ENCODE measurements at regions not wholly inside any gene's neighbourhood (a gene's known extent, or its start where the extent isn't known, plus 50 kb on each side); places are given as distances from the start of the nearest gene placed in this dataset.

DNA sequence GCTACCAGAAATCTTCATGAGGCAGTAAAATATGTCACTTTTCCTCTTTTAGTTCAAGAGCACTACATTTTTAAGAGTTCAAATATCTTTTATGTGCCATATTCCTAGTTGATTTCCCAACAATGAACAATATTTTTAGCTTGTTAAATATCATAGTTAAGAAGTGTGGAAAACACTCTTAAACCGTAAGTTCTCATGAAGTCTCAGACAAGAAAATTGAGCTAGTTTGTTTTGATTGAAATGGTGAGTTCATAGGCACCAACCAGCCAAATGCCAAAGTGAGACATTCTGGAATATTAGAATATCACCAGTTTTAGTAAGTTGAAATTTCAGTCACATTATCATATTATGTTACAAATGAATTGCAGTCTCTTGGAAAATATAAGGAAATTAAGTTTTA, 277.2 kb upstream of the HSF2 start:
- TF ChIP-seq POLR2AphosphoS5 (IDR thresholded peaks at IDR 0.05; ENCODE audit: low read depth, low read length), result no peak
- no peak for TF ChIP-seq FOXP2 (optimal IDR thresholded peaks at IDR 0.05; ENCODE audit: borderline replicate concordance, extremely low read depth, extremely low read length, insufficient read depth)
- TF ChIP-seq, protein P1, sequence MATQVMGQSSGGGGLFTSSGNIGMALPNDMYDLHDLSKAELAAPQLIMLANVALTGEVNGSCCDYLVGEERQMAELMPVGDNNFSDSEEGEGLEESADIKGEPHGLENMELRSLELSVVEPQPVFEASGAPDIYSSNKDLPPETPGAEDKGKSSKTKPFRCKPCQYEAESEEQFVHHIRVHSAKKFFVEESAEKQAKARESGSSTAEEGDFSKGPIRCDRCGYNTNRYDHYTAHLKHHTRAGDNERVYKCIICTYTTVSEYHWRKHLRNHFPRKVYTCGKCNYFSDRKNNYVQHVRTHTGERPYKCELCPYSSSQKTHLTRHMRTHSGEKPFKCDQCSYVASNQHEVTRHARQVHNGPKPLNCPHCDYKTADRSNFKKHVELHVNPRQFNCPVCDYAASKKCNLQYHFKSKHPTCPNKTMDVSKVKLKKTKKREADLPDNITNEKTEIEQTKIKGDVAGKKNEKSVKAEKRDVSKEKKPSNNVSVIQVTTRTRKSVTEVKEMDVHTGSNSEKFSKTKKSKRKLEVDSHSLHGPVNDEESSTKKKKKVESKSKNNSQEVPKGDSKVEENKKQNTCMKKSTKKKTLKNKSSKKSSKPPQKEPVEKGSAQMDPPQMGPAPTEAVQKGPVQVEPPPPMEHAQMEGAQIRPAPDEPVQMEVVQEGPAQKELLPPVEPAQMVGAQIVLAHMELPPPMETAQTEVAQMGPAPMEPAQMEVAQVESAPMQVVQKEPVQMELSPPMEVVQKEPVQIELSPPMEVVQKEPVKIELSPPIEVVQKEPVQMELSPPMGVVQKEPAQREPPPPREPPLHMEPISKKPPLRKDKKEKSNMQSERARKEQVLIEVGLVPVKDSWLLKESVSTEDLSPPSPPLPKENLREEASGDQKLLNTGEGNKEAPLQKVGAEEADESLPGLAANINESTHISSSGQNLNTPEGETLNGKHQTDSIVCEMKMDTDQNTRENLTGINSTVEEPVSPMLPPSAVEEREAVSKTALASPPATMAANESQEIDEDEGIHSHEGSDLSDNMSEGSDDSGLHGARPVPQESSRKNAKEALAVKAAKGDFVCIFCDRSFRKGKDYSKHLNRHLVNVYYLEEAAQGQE (IDR thresholded peaks at IDR 0.05; ENCODE audit: insufficient read depth in 1 of 2, low read depth in 2 of 2, low read length in 2 of 2), result no peak
- no peak for TF ChIP-seq SIN3A (IDR thresholded peaks at IDR 0.05; ENCODE audit: borderline replicate concordance, insufficient read depth, low read length)
- no peak for TF ChIP-seq TAF1 (IDR thresholded peaks at IDR 0.05; ENCODE audit: borderline replicate concordance, insufficient read depth, low read length)

DNA sequence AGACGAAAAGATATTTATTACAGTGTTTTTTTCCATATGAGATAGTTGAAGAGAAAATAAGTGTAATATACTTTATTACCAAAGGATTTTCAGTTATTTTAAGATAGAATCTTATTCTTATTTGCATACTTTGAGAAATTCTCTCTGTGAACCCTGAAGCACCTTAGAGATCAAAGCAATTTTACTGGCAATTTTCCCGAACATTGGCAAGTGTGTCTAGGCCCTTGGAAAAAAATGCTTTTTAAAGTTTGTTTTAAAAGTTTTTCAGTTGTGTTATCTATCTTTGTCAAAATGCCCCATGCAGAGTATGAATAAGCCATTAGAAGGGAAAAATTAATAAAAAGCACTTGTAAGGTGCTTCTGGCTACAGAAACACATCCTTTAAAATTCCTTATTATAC, 276.8 kb upstream of the HSF2 start:
- no peak for TF ChIP-seq POLR2AphosphoS5 (IDR thresholded peaks at IDR 0.05; ENCODE audit: low read depth, low read length)
- no peak for TF ChIP-seq FOXP2 (optimal IDR thresholded peaks at IDR 0.05; ENCODE audit: borderline replicate concordance, extremely low read depth, extremely low read length, insufficient read depth)
- no peak for TF ChIP-seq TAF1 (IDR thresholded peaks at IDR 0.05; ENCODE audit: borderline replicate concordance, insufficient read depth, low read length)
- TF ChIP-seq, protein P1 (IDR thresholded peaks at IDR 0.05; ENCODE audit: insufficient read depth in 1 of 2, low read depth in 2 of 2, low read length in 2 of 2), result no peak
- no peak for TF ChIP-seq SIN3A (IDR thresholded peaks at IDR 0.05; ENCODE audit: borderline replicate concordance, insufficient read depth, low read length)

DNA sequence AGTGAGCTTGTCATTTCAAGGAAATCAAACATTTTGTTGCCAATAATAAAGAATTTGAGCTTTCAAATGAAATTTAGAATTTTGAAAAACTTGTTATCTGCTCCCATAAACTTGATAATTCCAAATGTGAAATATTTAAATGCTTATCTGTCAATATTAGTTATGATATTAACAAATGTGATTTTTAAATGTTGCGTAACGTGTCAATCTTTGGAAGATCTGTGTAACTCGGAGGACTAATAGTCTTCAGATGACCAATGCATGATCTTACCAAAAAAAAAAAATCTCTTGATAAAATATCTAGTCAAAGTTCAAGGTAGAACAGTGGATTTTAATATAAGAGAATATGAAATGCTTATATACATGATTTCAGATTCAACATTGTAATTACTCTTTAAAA, 274.5 kb upstream of the HSF2 start:
- TF ChIP-seq, protein P1 (IDR thresholded peaks at IDR 0.05; ENCODE audit: insufficient read depth in 1 of 2, low read depth in 2 of 2, low read length in 2 of 2), result no peak
- TF ChIP-seq POLR2AphosphoS5 (IDR thresholded peaks at IDR 0.05; ENCODE audit: low read depth, low read length) (no peak), TAF1 (IDR thresholded peaks at IDR 0.05; ENCODE audit: borderline replicate concordance, insufficient read depth, low read length) (no peak), FOXP2 (optimal IDR thresholded peaks at IDR 0.05; ENCODE audit: borderline replicate concordance, extremely low read depth, extremely low read length, insufficient read depth) (no peak), SIN3A (IDR thresholded peaks at IDR 0.05; ENCODE audit: borderline replicate concordance, insufficient read depth, low read length) (no peak)

DNA sequence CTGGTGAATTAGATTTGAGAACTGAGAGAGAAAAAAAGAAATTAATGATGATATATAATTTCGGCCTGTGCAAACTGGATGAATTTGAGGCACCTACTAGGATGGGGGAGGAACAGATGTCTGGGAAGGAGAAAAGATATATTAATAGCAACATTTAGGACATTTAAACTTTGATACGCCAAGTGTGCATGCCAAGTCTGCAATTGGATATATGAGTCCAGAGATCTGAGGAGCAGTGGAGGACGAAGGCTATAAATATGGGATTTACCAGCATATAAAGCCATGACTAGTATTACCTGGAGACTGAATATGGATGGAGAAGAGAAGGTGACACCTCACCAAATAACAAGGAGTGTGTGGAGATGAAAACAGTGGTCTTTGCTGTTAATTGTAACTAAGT, 272.6 kb upstream of the HSF2 start:
- TF ChIP-seq SIN3A (IDR thresholded peaks at IDR 0.05; ENCODE audit: borderline replicate concordance, insufficient read depth, low read length) (no peak), FOXP2 (optimal IDR thresholded peaks at IDR 0.05; ENCODE audit: borderline replicate concordance, extremely low read depth, extremely low read length, insufficient read depth) (no peak), TAF1 (IDR thresholded peaks at IDR 0.05; ENCODE audit: borderline replicate concordance, insufficient read depth, low read length) (no peak), POLR2AphosphoS5 (IDR thresholded peaks at IDR 0.05; ENCODE audit: low read depth, low read length) (no peak)
- TF ChIP-seq, protein P1 (IDR thresholded peaks at IDR 0.05; ENCODE audit: insufficient read depth in 1 of 2, low read depth in 2 of 2, low read length in 2 of 2), result no peak

DNA sequence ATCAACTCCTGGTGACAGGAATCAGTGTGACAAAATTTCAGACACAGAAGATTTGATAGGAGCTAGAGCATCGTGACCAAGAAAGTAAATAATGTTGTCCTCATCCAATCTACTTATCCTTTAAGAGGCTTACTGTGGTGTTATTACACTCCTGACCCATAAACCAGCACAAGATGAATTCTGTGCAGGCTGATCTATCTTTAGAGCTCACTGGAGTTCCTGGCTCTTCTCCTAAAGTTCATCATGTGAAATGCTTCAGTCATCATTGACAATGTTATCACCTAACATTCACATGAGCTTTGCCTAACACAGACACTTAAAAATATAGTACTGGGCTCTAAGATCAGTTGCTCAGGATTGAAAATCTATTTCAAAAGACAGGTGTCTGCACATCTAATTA, 271.0 kb upstream of the HSF2 start:
- TF ChIP-seq, protein P1 (IDR thresholded peaks at IDR 0.05; ENCODE audit: insufficient read depth in 1 of 2, low read depth in 2 of 2, low read length in 2 of 2), result no peak
- TF ChIP-seq FOXP2 (optimal IDR thresholded peaks at IDR 0.05; ENCODE audit: borderline replicate concordance, extremely low read depth, extremely low read length, insufficient read depth) (no peak), SIN3A (IDR thresholded peaks at IDR 0.05; ENCODE audit: borderline replicate concordance, insufficient read depth, low read length) (no peak), POLR2AphosphoS5 (IDR thresholded peaks at IDR 0.05; ENCODE audit: low read depth, low read length) (no peak), TAF1 (IDR thresholded peaks at IDR 0.05; ENCODE audit: borderline replicate concordance, insufficient read depth, low read length) (no peak)

Measured in PFSK-1 (cell line).